HG03159 (cell line): ENCODE measurements at regions not wholly inside any gene's neighbourhood (a gene's known extent, or its start where the extent isn't known, plus 50 kb on each side); places are given as distances from the start of the nearest gene placed in this dataset.

Source experiments
- ATAC-seq: cut with Tn5 transposase; IDR thresholded peaks from one replicate; pipeline ENCODE4 v1.9.1; 2021; ENCODE audit warnings: mild to moderate bottlenecking, moderate library complexity; ENCODE audit not compliant: unreplicated experiment

GRCh38 chr1:191866155-191866554 lies 292.1 kb upstream of the RGS18 start:
- ATAC-seq = no peak

- no peak for ATAC-seq
Measured at GRCh38 chr1:191869790-191870312, 288.4 kb upstream of the RGS18 start.

- no peak for ATAC-seq
Measured at GRCh38 chr1:191870490-191870889, 287.8 kb upstream of the RGS18 start.

GRCh38 chr1:191875994-191876393 lies 282.3 kb upstream of the RGS18 start:
- ATAC-seq = no peak

- ATAC-seq = no peak
Measured at GRCh38 chr1:191876631-191877030, 281.6 kb upstream of the RGS18 start.

- ATAC-seq = no peak
Measured at GRCh38 chr1:191882870-191883269, 275.4 kb upstream of the RGS18 start.

GRCh38 chr1:191886977-191887376 lies 271.3 kb upstream of the RGS18 start:
- ATAC-seq = no peak

- no peak for ATAC-seq
Measured at GRCh38 chr1:191888996-191889622, 269.2 kb upstream of the RGS18 start.

- no peak for ATAC-seq
Measured at GRCh38 chr1:191889623-191890003, 268.6 kb upstream of the RGS18 start.

GRCh38 chr1:191890433-191891088 lies 267.7 kb upstream of the RGS18 start:
- no peak for ATAC-seq

- no peak for ATAC-seq
Measured at GRCh38 chr1:191892716-191893115, 265.5 kb upstream of the RGS18 start.

- ATAC-seq = no peak
Measured at GRCh38 chr1:191895049-191895448, 263.2 kb upstream of the RGS18 start.

- no peak for ATAC-seq
Measured at GRCh38 chr1:191895462-191896058, 262.7 kb upstream of the RGS18 start.

- ATAC-seq = no peak
Measured at GRCh38 chr1:191897134-191897533, 261.1 kb upstream of the RGS18 start.

- no peak for ATAC-seq
Measured at GRCh38 chr1:191901651-191902050, 256.6 kb upstream of the RGS18 start.

- ATAC-seq = no peak
Measured at GRCh38 chr1:191904991-191905390, 253.3 kb upstream of the RGS18 start.

GRCh38 chr1:191905781-191906180 lies 252.5 kb upstream of the RGS18 start:
- ATAC-seq = no peak

- no peak for ATAC-seq
Measured at GRCh38 chr1:191907121-191907520, 251.1 kb upstream of the RGS18 start.

GRCh38 chr1:191910245-191910644 lies 248.0 kb upstream of the RGS18 start:
- ATAC-seq = no peak

GRCh38 chr1:191912517-191912916 lies 245.7 kb upstream of the RGS18 start:
- ATAC-seq = peak; percentile 79

GRCh38 chr1:191913260-191913977 lies 244.8 kb upstream of the RGS18 start:
- no peak for ATAC-seq

- ATAC-seq = no peak
Measured at GRCh38 chr1:191929383-191929782, 228.9 kb upstream of the RGS18 start.
